CD4-positive, alpha-beta T cell treated with Interleukin-1 beta for 1 hour (primary cell): ENCODE measurements at regions not wholly inside any gene's neighbourhood (a gene's known extent, or its start where the extent isn't known, plus 50 kb on each side); places are given as distances from the start of the nearest gene placed in this dataset.
"Not testable (repeated sequence)": the region's sequence is repeated elsewhere in the genome, so short reads cannot be mapped to it uniquely, and the experiment has no call there.

ENCODE experiments used
- DNase-seq, 2 donors: peaks; one replicate each; pipeline ENCODE4 v3.0.0-alpha.2; 2020 to 2022

DNA sequence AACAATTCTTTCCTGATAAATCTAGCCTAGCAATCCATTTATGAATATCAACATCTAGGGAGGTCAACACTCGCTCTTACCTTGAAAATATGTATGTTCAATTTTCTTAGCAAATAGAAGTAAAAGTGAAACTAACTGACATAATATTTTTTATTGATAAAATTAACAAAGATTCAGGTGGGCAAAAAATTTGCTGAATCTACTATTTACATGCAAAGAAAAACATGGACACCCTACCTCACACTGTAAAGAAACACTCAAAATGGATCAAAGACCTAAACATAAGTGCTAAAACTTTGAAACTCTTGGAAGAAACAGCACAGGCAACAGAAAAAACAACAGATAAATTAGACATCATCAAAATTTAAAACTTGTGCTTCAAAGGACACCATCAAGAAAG is 151.6 kb upstream of the MYRIP start:
- DNase-seq = no peak

- no peak for DNase-seq
Observed at GRCh38 chr3:39664931-39665330, 144.5 kb upstream of the MYRIP start.

DNA sequence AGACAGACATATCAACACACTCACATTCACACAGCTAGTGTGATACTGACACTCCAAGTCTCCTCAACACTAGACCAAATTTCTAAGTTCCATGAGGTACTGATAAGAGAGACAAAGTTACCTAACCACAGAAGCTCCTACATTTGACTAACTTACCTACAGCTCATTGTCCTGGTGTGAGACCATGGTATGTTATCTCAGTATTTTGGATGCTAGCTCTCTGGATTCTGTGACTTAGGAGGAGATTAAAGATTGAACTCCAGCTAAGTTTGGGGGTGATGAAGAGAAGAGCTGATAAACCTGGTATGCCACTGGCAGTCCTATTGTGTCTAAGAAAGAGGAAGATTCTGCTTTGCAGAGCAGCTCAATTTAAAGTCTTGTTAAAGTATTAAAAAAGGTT is 144.0 kb upstream of the MYRIP start:
- no peak for DNase-seq

GRCh38 chr3:39668420-39668819 is 141.0 kb upstream of the MYRIP start:
- peak in 1 of 2 donors; percentile 3 for DNase-seq

DNA sequence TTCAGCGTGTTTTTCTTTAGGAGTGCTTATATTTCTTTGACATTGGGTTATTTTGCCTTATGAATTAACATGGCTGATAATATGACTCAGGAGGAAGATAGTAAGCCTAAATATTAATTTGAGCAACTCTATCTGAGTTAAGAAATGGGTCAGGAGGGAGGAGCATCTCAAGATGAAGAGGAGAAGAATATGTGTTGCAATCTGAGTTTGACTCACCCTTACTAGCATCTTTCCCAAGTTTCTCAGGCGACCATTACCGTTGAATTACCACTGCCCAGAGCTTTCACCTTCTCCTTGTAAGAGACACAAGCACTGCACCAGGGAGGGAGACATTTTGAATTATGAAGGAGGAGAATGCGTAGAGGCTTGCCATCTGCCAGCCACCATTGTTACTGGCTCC is 138.3 kb upstream of the MYRIP start:
- DNase-seq = no peak

GRCh38 chr3:39671600-39671999 is 137.8 kb upstream of the MYRIP start:
- DNase-seq = no peak

DNA sequence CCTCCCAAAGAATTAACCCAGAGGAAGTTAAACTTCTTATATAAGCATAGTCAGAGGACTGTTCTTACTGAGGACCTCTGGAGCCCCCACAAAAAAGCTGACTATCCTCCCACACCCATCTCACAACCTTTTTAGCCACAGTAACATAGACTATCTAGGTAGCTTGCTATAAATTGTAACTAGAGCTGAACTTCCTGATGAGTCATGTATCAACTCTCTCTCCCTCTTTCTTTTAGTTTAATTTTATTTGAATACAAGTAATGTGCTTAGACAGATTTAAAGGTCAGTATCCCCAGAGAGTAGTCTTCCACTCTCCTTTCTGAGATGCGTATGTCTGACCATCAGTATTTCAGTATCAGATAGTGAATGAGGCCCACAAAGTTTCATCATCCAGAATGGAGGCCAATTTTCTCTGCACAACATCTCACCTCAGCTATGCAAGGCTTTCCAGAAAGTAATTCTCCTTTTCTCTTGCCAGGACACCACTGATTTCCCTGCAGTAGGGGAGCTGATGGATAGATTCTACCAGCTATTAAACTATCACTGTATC is 104.0 kb upstream of the MYRIP start:
- no peak for DNase-seq

GRCh38 chr3:39707314-39707909 is 102.0 kb upstream of the MYRIP start:
- peak in 1 of 2 donors; percentile 18 for DNase-seq

DNA sequence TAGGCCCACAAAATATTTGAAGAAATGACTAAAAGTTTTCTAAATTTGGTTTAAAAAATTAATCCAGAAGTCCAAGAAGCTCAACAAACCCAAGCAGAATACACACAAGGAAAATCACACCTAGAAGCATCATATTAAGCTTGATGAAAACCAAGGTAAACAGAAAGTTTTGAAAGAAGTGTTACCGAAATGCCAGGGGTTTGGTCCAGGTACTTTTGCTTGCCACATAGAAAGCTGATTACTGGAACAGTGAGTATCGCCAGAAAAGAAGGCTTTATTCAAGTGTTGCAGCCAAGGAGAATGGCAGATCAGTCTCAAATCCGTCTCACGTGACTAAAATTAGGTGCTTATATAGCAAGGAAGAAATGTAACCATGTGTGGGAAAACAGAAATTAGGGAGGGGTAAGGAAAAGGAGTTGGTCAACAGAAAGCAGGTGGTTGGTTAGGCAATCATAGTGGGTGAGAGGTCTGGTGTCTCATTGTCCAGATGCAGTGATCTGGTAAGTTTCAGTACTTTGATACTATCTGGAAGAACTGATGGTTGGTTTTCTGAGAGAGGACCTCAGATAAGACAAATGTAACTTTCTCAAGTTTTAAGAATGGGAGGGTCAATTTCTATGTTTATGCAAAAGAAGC is 96.9 kb upstream of the MYRIP start:
- DNase-seq = no peak

DNA sequence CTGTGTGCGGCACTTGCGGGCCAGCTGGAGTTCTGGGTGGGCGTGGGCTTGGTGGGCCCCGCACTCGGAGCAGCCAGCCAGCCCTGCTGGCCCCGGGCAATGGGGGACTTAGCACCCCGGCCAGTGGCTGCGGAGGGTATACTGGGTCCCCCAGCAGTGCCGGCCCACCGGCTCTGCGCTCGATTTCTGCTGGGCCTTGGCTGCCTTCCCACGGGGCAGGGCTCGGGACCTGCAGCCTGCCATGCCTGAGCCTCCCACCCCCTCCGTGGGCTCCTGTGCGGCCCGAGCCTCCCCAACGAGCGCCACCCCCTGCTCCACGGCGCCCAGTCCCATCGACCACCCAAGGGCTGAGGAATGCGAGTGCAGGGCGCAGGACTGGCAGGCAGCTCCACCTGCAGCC is 96.1 kb upstream of the MYRIP start:
- not testable (repeated sequence) for DNase-seq

GRCh38 chr3:39716849-39717248 is 92.6 kb upstream of the MYRIP start:
- DNase-seq = no peak

GRCh38 chr3:39718674-39719595 is 90.5 kb upstream of the MYRIP start:
- DNase-seq = no peak

GRCh38 chr3:39721076-39721475 is 88.3 kb upstream of the MYRIP start:
- no peak for DNase-seq

DNA sequence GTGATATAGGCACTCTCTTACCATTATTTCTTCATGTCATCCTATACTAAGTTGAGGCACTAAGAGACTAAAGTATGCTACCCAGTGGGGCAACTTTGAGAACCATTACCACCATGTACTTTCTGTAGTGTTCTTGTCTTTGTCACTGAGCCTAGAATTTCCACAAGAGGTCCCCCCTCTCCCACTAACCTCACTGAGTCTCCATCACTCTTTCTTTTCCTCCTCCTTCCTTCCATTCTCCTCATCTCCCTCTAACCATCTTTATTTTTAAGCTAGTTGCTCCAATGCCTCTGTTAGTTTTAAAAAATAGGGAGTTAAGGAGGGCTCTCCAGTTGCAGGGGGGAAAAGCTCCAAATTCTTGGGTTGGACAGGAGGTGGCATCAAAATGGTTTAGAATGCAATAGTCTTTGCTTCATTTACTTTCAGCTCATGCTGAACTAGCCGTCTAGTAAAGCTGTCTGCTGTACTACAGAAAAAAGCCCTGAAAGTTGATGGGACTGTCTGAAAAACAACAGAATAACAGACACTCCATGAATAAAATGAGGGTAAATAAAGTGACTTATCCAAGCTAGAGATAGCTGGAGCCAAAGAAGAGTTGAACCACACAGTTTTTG is 85.1 kb upstream of the MYRIP start:
- no peak for DNase-seq

DNA sequence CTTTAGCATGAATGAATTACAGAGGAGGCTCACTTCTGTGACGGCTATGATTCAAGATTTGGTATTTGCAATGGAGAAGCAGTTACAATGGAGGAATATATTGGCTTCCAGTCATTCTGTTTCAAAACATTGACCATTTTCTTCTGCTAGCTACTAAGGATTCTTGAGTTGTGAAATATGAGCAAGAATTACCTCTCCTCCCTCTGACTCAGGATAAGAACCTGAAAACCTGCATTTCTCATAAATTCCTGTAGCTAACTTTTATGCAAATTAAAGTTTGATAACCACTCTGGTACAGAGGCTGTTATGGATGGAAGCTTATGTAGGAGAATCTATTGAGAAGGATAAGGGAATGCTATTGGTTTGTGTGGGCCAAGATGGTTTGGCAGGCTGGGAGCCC is 84.1 kb upstream of the MYRIP start:
- DNase-seq = no peak

DNA sequence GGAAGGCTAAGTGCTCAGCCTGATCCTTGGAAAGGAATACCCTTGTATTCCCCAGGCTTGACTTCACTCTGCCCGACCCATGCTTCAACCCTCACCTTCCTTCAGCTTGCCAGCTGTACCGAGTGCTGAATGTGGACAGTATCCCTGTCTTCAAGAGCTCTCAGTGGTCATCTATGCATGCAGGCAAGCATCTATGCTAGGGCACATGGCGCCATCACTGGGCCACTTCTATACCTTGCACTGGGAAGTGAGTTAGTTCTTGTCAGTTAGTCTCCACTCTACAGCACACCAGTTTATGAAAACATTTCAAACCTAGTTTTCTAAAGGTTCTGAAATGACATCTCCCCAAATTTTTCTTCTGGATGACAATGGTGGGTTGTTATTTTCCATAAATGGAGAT is 82.0 kb upstream of the MYRIP start:
- DNase-seq = no peak

GRCh38 chr3:39733804-39734203 is 75.6 kb upstream of the MYRIP start:
- DNase-seq = no peak

DNA sequence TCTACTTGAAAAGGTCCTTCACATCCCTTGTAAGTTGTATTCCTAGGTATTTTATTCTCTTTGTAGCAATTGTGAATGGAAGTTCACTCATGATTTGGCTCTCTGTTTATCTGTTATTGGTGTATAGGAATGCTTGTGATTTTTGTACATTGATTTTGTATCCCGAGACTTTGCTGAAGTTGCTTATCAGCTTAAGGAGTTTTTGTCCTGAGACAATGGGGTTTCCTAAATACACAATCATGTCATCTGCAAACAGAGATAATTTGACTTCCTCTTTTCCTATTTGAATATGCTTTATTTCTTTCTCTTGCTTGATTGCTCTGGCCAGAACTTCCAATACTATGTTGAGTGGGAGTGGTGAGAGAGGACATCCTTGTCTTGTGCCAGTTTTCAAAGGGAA is 69.8 kb upstream of the MYRIP start:
- not testable (repeated sequence) for DNase-seq

GRCh38 chr3:39744746-39745145 is 64.7 kb upstream of the MYRIP start:
- DNase-seq = no peak

GRCh38 chr3:39748002-39748401 is 61.4 kb upstream of the MYRIP start:
- DNase-seq = no peak

DNA sequence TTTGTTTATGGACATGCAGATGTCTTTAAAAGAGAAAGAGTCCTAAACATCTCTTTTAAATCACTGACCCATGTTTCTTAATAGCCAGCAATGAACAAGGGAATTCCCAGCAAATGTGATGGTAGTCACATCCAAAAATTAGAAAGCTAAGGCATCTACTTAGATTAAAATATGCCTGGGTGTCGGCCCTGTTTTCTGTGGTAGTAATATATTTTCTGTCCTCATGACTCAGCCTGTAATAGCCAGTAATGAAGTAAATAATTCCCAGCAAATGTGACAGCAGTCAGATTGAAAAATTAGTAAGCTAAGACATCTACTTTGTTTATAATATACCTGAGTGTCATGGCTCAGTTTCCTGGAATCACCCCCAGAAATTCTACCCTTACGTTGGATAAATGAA is 60.6 kb upstream of the MYRIP start:
- DNase-seq = no peak

DNA sequence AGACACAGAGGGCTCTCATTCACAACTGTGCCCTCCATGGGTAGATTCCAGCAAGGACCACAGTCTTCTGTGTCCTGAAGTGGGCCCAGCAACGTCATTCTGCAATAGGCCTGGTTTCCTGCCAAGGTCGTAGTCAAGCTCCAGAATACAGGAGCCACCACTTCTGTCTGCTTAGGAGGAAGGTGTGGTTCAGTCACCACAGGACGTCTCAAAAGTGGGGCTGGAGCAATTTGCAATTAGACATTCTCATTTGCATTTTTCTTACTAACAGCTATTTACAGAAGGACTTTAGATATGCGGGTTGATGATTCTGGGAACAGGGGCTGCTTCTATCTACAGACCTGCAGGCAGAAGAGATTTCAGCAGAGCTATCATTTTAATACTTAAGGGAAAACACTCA is 58.7 kb upstream of the MYRIP start:
- no peak for DNase-seq

GRCh38 chr3:39751286-39751685 is 58.1 kb upstream of the MYRIP start:
- no peak for DNase-seq
